ENCODE measurements at regions not wholly inside any gene's neighbourhood (a gene's known extent, or its start where the extent isn't known, plus 50 kb on each side); places are given as distances from the start of the nearest gene placed in this dataset.

GRCh38 chr14:56889705-56890104 lies 79.4 kb upstream of the OTX2 start:
- TF ChIP-seq CTCF (IDR thresholded peaks at IDR 0.05; ENCODE audit: borderline replicate concordance, extremely low read depth, low read length, poor library complexity, severe bottlenecking) (no peak), EZH2 (IDR thresholded peaks at IDR 0.05; ENCODE audit: borderline replicate concordance, low read depth, low read length, severe bottlenecking) (no peak)

All from DND-41 (cell line).